ENCODE measurements at regions not wholly inside any gene's neighbourhood (a gene's known extent, or its start where the extent isn't known, plus 50 kb on each side); places are given as distances from the start of the nearest gene placed in this dataset.
"Not testable (repeated sequence)": the region's sequence is repeated elsewhere in the genome, so short reads cannot be mapped to it uniquely, and the experiment has no call there.

GRCh38 chr6:12355354-12355753 is 65.2 kb downstream of the EDN1 start:
- CTCF ChIA-PET, result no interaction called here
- Histone ChIP-seq H3K27me3 (ENCODE audit: control insufficient read depth, insufficient read depth, low read length) (no peaks in the 10 kb centered on the region), H3K4me3 (ENCODE audit: low read depth, low read length) (no peak overlapping the region), H3K27ac (ENCODE audit: low read depth, low read length) (no peak overlapping the region), H3K9me3 (ENCODE audit: control insufficient read depth, insufficient read depth, low read length) (peaks cover 7% of the 10 kb centered on the region)
- POLR2A ChIA-PET, result no interaction called here
- no peak for DNase-seq (ENCODE audit: low read depth, low spot score)
- no peak for TF ChIP-seq CTCF (IDR thresholded peaks at IDR 0.05; ENCODE audit: low read depth, low read length)

GRCh38 chr6:12356431-12356830 is 66.3 kb downstream of the EDN1 start:
- TF ChIP-seq CTCF (IDR thresholded peaks at IDR 0.05; ENCODE audit: low read depth, low read length), result no peak
- Histone ChIP-seq H3K4me3 (ENCODE audit: low read depth, low read length) (no peak overlapping the region), H3K9me3 (ENCODE audit: control insufficient read depth, insufficient read depth, low read length) (peaks cover 3% of the 10 kb centered on the region), H3K27me3 (ENCODE audit: control insufficient read depth, insufficient read depth, low read length) (no peaks in the 10 kb centered on the region), H3K27ac (ENCODE audit: low read depth, low read length) (no peak overlapping the region)
- ChIA-PET POLR2A (no interaction called here), CTCF (no interaction called here)
- DNase-seq (ENCODE audit: low read depth, low spot score), result no peak

GRCh38 chr6:12356983-12357972 is 67.1 kb downstream of the EDN1 start:
- Histone ChIP-seq H3K27me3 (ENCODE audit: control insufficient read depth, insufficient read depth, low read length) (no peaks in the 10 kb centered on the region), H3K27ac (ENCODE audit: low read depth, low read length) (no peak overlapping the region), H3K4me3 (ENCODE audit: low read depth, low read length) (no peak overlapping the region), H3K9me3 (ENCODE audit: control insufficient read depth, insufficient read depth, low read length) (no peaks in the 10 kb centered on the region; the same call in 1 of the 2 replicates)
- ChIA-PET CTCF (no interaction called here), POLR2A (no interaction called here)
- TF ChIP-seq CTCF (IDR thresholded peaks at IDR 0.05; ENCODE audit: low read depth, low read length), result no peak
- no peak for DNase-seq (ENCODE audit: low read depth, low spot score)

DNA sequence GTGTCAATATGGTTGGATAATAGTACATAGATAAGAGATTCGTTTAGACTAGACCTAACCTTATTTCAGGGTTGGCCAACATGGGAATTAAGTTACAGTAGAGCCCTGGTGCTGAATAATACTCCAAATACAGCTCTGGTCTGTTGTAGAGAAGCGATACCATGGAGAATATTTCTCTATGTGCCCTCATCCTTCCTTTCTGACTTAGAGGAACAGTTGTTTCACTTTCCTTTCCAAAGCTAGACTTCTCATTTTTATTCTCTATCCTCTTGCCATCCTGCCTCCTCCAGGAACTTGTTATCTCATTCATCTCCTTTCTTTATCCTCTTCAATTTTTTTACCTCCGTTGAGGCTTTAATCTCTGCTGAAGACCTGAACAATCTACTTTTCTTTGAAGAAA is 68.9 kb downstream of the EDN1 start:
- no peak for TF ChIP-seq CTCF (IDR thresholded peaks at IDR 0.05; ENCODE audit: low read depth, low read length)
- no peak for DNase-seq (ENCODE audit: low read depth, low spot score)
- H3K9me3 ChIP-seq (ENCODE audit: control insufficient read depth, insufficient read depth, low read length), result no peaks in the 10 kb centered on the region; the same call in none of the 2 replicates
- no peak overlapping the region for H3K27ac ChIP-seq (ENCODE audit: low read depth, low read length)
- POLR2A ChIA-PET, result no interaction called here
- H3K27me3 ChIP-seq (ENCODE audit: control insufficient read depth, insufficient read depth, low read length), result no peaks in the 10 kb centered on the region
- no peak overlapping the region for H3K4me3 ChIP-seq (ENCODE audit: low read depth, low read length)
- CTCF ChIA-PET, result no interaction called here

GRCh38 chr6:12361042-12361765 is 71.0 kb downstream of the EDN1 start:
- DNase-seq (ENCODE audit: low read depth, low spot score), result no peak
- TF ChIP-seq CTCF (IDR thresholded peaks at IDR 0.05; ENCODE audit: low read depth, low read length), result no peak
- Histone ChIP-seq H3K27ac (ENCODE audit: low read depth, low read length) (no peak overlapping the region), H3K27me3 (ENCODE audit: control insufficient read depth, insufficient read depth, low read length) (no peaks in the 10 kb centered on the region), H3K4me3 (ENCODE audit: low read depth, low read length) (no peak overlapping the region), H3K9me3 (ENCODE audit: control insufficient read depth, insufficient read depth, low read length) (no peaks in the 10 kb centered on the region; the same call in none of the 2 replicates)
- ChIA-PET POLR2A (no interaction called here), CTCF (no interaction called here)

DNA sequence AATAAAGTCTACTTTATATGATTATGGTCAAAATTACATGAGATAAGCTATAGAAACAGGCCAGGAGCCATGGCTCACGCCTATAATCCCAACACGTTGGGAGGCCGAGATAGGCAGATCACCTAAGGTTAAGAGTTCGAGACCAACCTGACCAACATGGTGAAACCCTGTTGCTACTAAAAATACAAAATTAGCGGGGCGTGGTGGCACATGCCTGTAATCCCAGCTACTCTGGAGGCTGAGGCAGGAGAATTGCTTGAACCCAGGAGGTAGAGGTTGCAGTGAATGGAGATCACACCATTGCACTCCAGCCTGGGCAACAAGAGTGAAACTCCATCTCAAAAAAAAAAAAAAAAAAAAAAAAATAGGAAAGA is 73.1 kb downstream of the EDN1 start:
- CTCF ChIA-PET, result interaction anchor here (0.6 to 0.7 kb wide), 2 partner anchors 100 to 1569 kb away, joined by 6 to 16 read pairs; no protein-coding TSS in a partner anchor
- H3K27me3 ChIP-seq (ENCODE audit: control insufficient read depth, insufficient read depth, low read length); H3K9me3 ChIP-seq (ENCODE audit: control insufficient read depth, insufficient read depth, low read length); H3K27ac ChIP-seq (ENCODE audit: low read depth, low read length); DNase-seq (ENCODE audit: low read depth, low spot score); H3K4me3 ChIP-seq (ENCODE audit: low read depth, low read length); POLR2A ChIA-PET: not testable (repeated sequence)

Data from AG04450 (cell line).